Large intestine (tissue), 3 donors: ENCODE measurements at regions not wholly inside any gene's neighbourhood (a gene's known extent, or its start where the extent isn't known, plus 50 kb on each side); places are given as distances from the start of the nearest gene placed in this dataset.

Experiments used
- DNase-seq, 2 donors: peaks; one replicate each; pipeline versions ENCODE4 v3.0.0 to v3.0.0-alpha.2; 2013
- H3K27ac ChIP-seq: one replicate; pipeline ENCODE4 v1.5.1; 2013; ENCODE audit warnings: low read length
- H3K27me3 ChIP-seq: 2 replicates; pipeline ENCODE4 v1.6.1; 2013; ENCODE audit warnings: low read length; ENCODE audit not compliant: control insufficient read depth, insufficient read depth
- H3K36me3 ChIP-seq: 2 replicates; pipeline ENCODE4 v1.6.1; 2013; ENCODE audit warnings: low read length; ENCODE audit not compliant: control insufficient read depth, insufficient read depth
- H3K4me1 ChIP-seq: one replicate; pipeline ENCODE4 v1.6.1; 2013; ENCODE audit warnings: low read length; ENCODE audit not compliant: control insufficient read depth, insufficient read depth
- H3K4me3 ChIP-seq: one replicate; pipeline ENCODE4 v1.5.1; 2013; ENCODE audit warnings: low read length
- H3K9me3 ChIP-seq: one replicate; pipeline ENCODE4 v1.6.1; 2013; ENCODE audit warnings: mild to moderate bottlenecking, low read depth, low read length, moderate library complexity; ENCODE audit not compliant: control insufficient read depth
- WGBS: methylation state at CpG from one replicate; pipeline ENCODE4 v1.1.5; 2013; ENCODE audit warnings: low lambda C conversion rate; ENCODE audit not compliant: insufficient coverage; 5-methylcytosine and 5-hydroxymethylcytosine counted together

GRCh38 chr10:30782537-30783461 lies 153.2 kb upstream of the LYZL2 start:
- H3K27me3 ChIP-seq = peaks cover 5% of the 10 kb centered on the region

GRCh38 chr10:30782157-30782536 lies 152.6 kb upstream of the LYZL2 start:
- Histone ChIP-seq H3K4me1 (peaks cover 3% of the 10 kb centered on the region), H3K4me3 (no peak overlapping the region), H3K27ac (no peak overlapping the region), H3K9me3 (no peaks in the 10 kb centered on the region), H3K27me3 (peaks cover 5% of the 10 kb centered on the region), H3K36me3 (no peaks in the 10 kb centered on the region)
- no peak for DNase-seq
- WGBS = 80% methylated on average over 1 of the region's 7 CpGs

More at GRCh38 chr10:30782537-30783461, 153.2 kb upstream of the LYZL2 start:
- Histone ChIP-seq H3K4me3 (no peak overlapping the region), H3K36me3 (no peaks in the 10 kb centered on the region), H3K27ac (no peak overlapping the region), H3K9me3 (no peaks in the 10 kb centered on the region), H3K4me1 (peaks cover 3% of the 10 kb centered on the region)
- DNase-seq = no peak
- WGBS = no CpG with 5 or more reads among the region's 15 CpGs

- DNase-seq = no peak
- peaks cover 5% of the 10 kb centered on the region for H3K27me3 ChIP-seq
- no peak overlapping the region for H3K4me3 ChIP-seq
- peaks cover 3% of the 10 kb centered on the region for H3K4me1 ChIP-seq
- no peaks in the 10 kb centered on the region for H3K36me3 ChIP-seq
- no peak overlapping the region for H3K27ac ChIP-seq
- WGBS = no CpG with 5 or more reads among the region's 12 CpGs
- no peaks in the 10 kb centered on the region for H3K9me3 ChIP-seq
Measured at GRCh38 chr10:30781670-30782121, 152.1 kb upstream of the LYZL2 start.

DNA sequence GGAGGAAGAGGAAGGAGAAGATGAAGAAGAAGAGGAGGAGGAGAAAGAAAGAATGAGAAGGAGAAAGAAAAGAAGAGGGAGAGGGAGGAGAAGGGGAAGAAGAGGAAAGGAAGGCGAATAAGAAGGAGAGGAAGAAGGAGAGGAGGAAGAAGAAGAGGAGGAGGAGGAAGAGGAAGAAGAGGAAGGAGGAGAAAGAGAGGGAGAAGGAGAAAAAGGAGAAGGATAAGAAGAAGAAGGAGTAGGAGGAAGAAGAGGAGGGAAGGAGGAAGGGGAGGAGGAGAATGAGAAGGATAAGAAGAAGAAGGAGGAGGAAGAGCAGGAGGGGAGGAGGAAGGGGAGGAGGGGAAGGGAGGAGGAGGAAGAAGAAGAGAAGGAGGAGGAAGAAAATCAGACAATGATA lies 149.2 kb upstream of the LYZL2 start:
- Histone ChIP-seq H3K27ac (no peak overlapping the region), H3K9me3 (no peaks in the 10 kb centered on the region), H3K27me3 (peaks cover 2% of the 10 kb centered on the region), H3K36me3 (no peaks in the 10 kb centered on the region), H3K4me1 (no peaks in the 10 kb centered on the region), H3K4me3 (no peak overlapping the region)
- DNase-seq = no peak
- WGBS = 0% methylated on average over 1 of the region's 1 CpG

DNA sequence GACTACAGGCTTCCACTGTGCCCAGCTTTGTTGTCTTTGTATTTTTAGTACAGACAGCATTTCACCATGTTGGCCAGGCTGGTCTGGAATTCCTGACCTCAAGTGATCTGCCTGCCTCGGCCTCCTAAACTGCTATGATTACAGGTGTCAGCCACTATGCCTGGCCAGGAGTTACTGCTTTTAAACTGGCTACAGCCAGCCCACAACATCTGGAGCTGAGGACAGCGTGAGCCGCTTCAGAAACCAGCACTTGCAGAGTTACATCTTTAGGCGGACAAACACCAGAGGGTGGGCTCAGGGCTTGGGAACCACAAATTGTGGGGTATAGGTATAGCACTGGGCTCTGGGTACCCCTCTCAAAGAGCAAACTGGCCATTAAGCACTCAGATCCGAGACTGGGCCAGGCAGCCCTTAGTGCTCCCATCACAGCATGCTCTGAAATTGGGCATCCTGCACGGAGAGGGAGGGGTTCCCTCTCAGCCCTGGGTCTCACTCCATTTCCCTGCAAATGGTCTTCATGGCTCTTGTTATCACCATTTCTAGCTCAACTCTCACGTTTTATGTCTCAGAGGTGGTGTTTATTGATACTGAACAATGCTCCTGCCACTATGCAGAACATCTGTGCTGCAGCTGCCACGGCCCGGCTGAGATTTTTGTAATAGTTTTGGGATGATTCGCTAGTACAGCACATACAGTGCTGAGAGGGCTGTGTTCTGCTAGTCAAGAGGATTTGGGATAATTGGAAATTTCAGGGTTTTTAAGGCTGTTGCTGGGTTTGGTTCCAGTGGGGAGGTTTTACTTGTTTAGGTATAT lies 146.4 kb upstream of the LYZL2 start:
- peak in 1 of 2 donors; percentile 24 for DNase-seq
- no CpG with 5 or more reads among the region's 10 CpGs for WGBS
- peaks cover 5% of the 10 kb centered on the region for H3K9me3 ChIP-seq
- H3K27me3 ChIP-seq = no peaks in the 10 kb centered on the region
- no peaks in the 10 kb centered on the region for H3K36me3 ChIP-seq
- no peak overlapping the region for H3K4me3 ChIP-seq
- no peaks in the 10 kb centered on the region for H3K4me1 ChIP-seq
- H3K27ac ChIP-seq = no peak overlapping the region

DNA sequence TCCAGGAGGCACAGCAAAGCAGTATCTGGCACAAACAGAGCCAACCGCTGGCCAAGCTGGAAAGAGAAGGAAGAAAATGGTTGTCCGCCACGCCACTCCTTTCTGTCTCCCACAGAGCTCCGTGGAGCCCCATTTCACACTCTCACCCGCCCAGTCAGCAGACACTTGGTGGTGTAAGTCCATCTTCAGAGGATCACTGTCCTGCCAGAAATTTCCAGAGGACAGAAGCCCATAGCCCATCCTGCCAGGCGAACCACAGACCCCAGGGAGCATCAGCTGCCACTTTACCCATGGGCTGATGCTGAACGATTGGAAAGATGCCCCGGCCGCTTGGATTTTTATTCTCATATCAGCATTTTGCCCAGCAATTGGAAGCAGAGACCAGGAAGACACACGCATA lies 144.7 kb upstream of the LYZL2 start:
- Histone ChIP-seq H3K27ac (no peak overlapping the region), H3K27me3 (no peaks in the 10 kb centered on the region), H3K4me1 (no peaks in the 10 kb centered on the region), H3K36me3 (no peaks in the 10 kb centered on the region), H3K9me3 (peaks cover 11% of the 10 kb centered on the region), H3K4me3 (no peak overlapping the region)
- no peak for DNase-seq
- WGBS = no CpG with 5 or more reads among the region's 10 CpGs

- H3K27ac ChIP-seq = no peak overlapping the region
- DNase-seq = no peak
- H3K4me1 ChIP-seq = no peaks in the 10 kb centered on the region
- no peaks in the 10 kb centered on the region for H3K36me3 ChIP-seq
- no peak overlapping the region for H3K4me3 ChIP-seq
- H3K27me3 ChIP-seq = no peaks in the 10 kb centered on the region
- WGBS = no CpG with 5 or more reads among the region's 1 CpG
- peaks cover 12% of the 10 kb centered on the region for H3K9me3 ChIP-seq
Measured at GRCh38 chr10:30773501-30773900, 143.9 kb upstream of the LYZL2 start.

DNA sequence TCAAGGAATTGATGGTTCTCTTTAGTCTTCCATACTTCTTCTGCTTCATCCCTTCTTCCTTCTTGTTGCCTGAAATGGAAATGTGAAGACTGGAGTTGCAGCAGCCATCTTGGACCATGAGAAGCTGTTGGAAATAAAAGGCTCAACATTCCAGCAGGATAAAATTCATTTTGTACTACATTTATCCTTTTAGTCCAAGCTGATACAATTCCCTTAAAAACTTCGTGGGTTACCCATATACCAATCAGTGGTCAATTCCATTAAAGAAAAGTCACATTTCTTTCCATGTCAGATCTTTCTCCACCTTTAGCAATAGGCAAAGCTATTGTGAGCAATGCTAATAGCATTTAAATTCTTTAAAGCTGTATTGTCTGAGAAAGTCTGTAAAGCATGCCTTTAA lies 141.3 kb upstream of the LYZL2 start:
- WGBS = 20% methylated on average over 1 of the region's 1 CpG
- Histone ChIP-seq H3K4me3 (no peak overlapping the region), H3K27ac (no peak overlapping the region), H3K27me3 (no peaks in the 10 kb centered on the region), H3K36me3 (no peaks in the 10 kb centered on the region), H3K4me1 (no peaks in the 10 kb centered on the region), H3K9me3 (peaks cover 12% of the 10 kb centered on the region)
- no peak for DNase-seq

DNA sequence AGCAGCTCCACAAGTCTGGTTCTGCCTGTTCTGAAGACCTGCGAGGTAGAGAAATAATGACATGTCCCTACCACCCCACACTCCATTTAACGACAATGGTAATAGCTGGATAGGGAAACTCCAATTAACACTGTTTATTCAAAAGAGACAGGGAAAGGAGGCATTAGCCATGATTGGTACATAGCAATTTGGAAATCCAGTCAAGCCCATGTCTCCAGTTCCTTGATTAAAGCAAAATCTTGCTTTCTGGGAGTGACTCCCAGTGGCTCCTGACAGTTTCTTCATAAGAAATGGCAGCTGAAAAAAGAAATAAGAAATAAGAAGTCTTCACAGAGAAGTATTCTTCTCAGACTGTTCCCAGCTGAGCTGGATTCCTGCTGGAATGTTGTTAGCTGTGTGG lies 140.7 kb upstream of the LYZL2 start:
- no peaks in the 10 kb centered on the region for H3K4me1 ChIP-seq
- no peaks in the 10 kb centered on the region for H3K36me3 ChIP-seq
- H3K27ac ChIP-seq = no peak overlapping the region
- H3K27me3 ChIP-seq = no peaks in the 10 kb centered on the region
- H3K4me3 ChIP-seq = no peak overlapping the region
- WGBS = no CpG with 5 or more reads among the region's 2 CpGs
- no peak for DNase-seq
- peaks cover 12% of the 10 kb centered on the region for H3K9me3 ChIP-seq

GRCh38 chr10:30769361-30769760 lies 139.8 kb upstream of the LYZL2 start:
- Histone ChIP-seq H3K36me3 (no peaks in the 10 kb centered on the region), H3K27me3 (no peaks in the 10 kb centered on the region), H3K27ac (no peak overlapping the region), H3K4me3 (no peak overlapping the region), H3K9me3 (peaks cover 12% of the 10 kb centered on the region), H3K4me1 (no peaks in the 10 kb centered on the region)
- no peak for DNase-seq
- no CpG with 5 or more reads among the region's 16 CpGs for WGBS
